Fibroblast of skin of right biceps (primary cell): ENCODE measurements at regions not wholly inside any gene's neighbourhood (a gene's known extent, or its start where the extent isn't known, plus 50 kb on each side); places are given as distances from the start of the nearest gene placed in this dataset.
"Not testable (repeated sequence)": the region's sequence is repeated elsewhere in the genome, so short reads cannot be mapped to it uniquely, and the experiment has no call there.

Experiments
- DNase-seq: peaks from one replicate; pipeline ENCODE4 v3.0.0-alpha.2; 2013

- DNase-seq = no peak
Measured at GRCh38 chr22:22785316-22786065, 102.1 kb upstream of the IGLL5 start.

- no peak for DNase-seq
Measured at GRCh38 chr22:22786301-22787115, 101.1 kb upstream of the IGLL5 start.

- DNase-seq = no peak
Measured at GRCh38 chr22:22787151-22787550, 100.5 kb upstream of the IGLL5 start.

GRCh38 chr22:22787786-22788459 is 99.7 kb upstream of the IGLL5 start:
- peak; percentile 40 for DNase-seq

- DNase-seq = no peak
Measured at GRCh38 chr22:22788460-22789037, 99.1 kb upstream of the IGLL5 start.

- DNase-seq = no peak
Measured at GRCh38 chr22:22789233-22789921, 98.2 kb upstream of the IGLL5 start.

- DNase-seq = no peak
Measured at GRCh38 chr22:22789922-22790845, 97.4 kb upstream of the IGLL5 start.

- DNase-seq = no peak
Measured at GRCh38 chr22:22791438-22792181, 96.0 kb upstream of the IGLL5 start.

GRCh38 chr22:22792205-22792786 is 95.3 kb upstream of the IGLL5 start:
- not testable (repeated sequence) for DNase-seq

- not testable (repeated sequence) for DNase-seq
Measured at GRCh38 chr22:22795639-22796038, 92.0 kb upstream of the IGLL5 start.

GRCh38 chr22:22796724-22797123 is 90.9 kb upstream of the IGLL5 start:
- DNase-seq = no peak

- no peak for DNase-seq
Measured at GRCh38 chr22:22798232-22798616, 89.4 kb upstream of the IGLL5 start.

- no peak for DNase-seq
Measured at GRCh38 chr22:22798716-22799115, 88.9 kb upstream of the IGLL5 start.

- DNase-seq = no peak
Measured at GRCh38 chr22:22799561-22799960, 88.1 kb upstream of the IGLL5 start.

GRCh38 chr22:22800716-22801115 is 86.9 kb upstream of the IGLL5 start:
- DNase-seq = peak; percentile 10

GRCh38 chr22:22802339-22802970 is 85.2 kb upstream of the IGLL5 start:
- no peak for DNase-seq

GRCh38 chr22:22803285-22803853 is 84.2 kb upstream of the IGLL5 start:
- no peak for DNase-seq

GRCh38 chr22:22810018-22810427 is 77.6 kb upstream of the IGLL5 start:
- DNase-seq = peak; percentile 25

- no peak for DNase-seq
Measured at GRCh38 chr22:22810471-22810870, 77.1 kb upstream of the IGLL5 start.
